ENCODE measurements at regions not wholly inside any gene's neighbourhood (a gene's known extent, or its start where the extent isn't known, plus 50 kb on each side); places are given as distances from the start of the nearest gene placed in this dataset.

DNA sequence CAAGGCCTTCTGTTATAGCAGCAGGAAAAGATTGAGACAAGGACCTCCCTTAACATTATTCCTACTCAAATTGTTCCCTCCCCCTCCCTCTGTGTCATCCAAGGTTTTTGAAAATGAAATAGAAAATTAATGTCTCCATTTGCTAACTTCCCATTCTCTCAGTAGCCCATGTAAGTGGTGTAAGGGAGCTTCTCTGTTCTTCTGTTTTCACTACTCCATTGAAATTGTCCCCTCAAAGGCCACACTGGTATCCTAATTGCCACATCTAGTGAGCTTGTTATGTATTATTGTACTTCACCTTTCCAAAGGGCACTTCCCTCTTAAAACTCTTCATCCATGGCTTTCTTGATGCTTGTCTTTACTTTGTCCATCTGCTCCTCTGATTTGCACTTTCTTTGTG is 131.2 kb upstream of the PIK3R1 start:
- TF ChIP-seq CTCF (IDR thresholded peaks at IDR 0.05; ENCODE audit: extremely low read depth in 1 of 2, insufficient read depth in 1 of 2, low read depth in 1 of 2, low read length in 2 of 2) (no peak), POLR2A (IDR thresholded peaks at IDR 0.05; ENCODE audit: low read depth, low read length) (no peak), MAX (IDR thresholded peaks at IDR 0.05; ENCODE audit: insufficient read depth, insufficient read length) (no peak), JUN (IDR thresholded peaks at IDR 0.05; ENCODE audit: borderline replicate concordance, insufficient read depth, insufficient read length, low read depth) (no peak)

Data from endothelial cell of umbilical vein (primary cell).